Gastroesophageal sphincter (tissue), 3 donors: ENCODE measurements at regions not wholly inside any gene's neighbourhood (a gene's known extent, or its start where the extent isn't known, plus 50 kb on each side); places are given as distances from the start of the nearest gene placed in this dataset.

Experiments used
- POLR2A ChIP-seq, 2 donors: fragments of 450-650 bp; IDR thresholded peaks; one replicate each; pipeline ENCODE4 v1.6.1; 2017; ENCODE audit warnings: antibody characterized with exemption in 2 of 2, mild to moderate bottlenecking in 2 of 2, moderate library complexity in 1 of 2
- TF ChIP-seq, protein P1 (sequence below), 4 experiments: fragments of 200-600 bp in 2 of 4; fragments of 450-650 bp in 2 of 4; sonication (generic) in 1 of 4; IDR thresholded peaks; one replicate each; pipeline ENCODE4 v1.5.1; 2017 to 2019; ENCODE audit warnings: antibody characterized with exemption in 4 of 4, mild to moderate bottlenecking in 2 of 4, moderate library complexity in 2 of 4

GRCh38 chr2:22991844-22992243, 393.1 kb upstream of the KLHL29 start:
- TF ChIP-seq, protein P1, sequence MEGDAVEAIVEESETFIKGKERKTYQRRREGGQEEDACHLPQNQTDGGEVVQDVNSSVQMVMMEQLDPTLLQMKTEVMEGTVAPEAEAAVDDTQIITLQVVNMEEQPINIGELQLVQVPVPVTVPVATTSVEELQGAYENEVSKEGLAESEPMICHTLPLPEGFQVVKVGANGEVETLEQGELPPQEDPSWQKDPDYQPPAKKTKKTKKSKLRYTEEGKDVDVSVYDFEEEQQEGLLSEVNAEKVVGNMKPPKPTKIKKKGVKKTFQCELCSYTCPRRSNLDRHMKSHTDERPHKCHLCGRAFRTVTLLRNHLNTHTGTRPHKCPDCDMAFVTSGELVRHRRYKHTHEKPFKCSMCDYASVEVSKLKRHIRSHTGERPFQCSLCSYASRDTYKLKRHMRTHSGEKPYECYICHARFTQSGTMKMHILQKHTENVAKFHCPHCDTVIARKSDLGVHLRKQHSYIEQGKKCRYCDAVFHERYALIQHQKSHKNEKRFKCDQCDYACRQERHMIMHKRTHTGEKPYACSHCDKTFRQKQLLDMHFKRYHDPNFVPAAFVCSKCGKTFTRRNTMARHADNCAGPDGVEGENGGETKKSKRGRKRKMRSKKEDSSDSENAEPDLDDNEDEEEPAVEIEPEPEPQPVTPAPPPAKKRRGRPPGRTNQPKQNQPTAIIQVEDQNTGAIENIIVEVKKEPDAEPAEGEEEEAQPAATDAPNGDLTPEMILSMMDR (IDR thresholded peaks at IDR 0.05) = peak in 1 of 4 experiments; percentile 19
- TF ChIP-seq POLR2A (IDR thresholded peaks at IDR 0.05) = no peak
